ENCODE measurements at regions not wholly inside any gene's neighbourhood (a gene's known extent, or its start where the extent isn't known, plus 50 kb on each side); places are given as distances from the start of the nearest gene placed in this dataset.

DNA sequence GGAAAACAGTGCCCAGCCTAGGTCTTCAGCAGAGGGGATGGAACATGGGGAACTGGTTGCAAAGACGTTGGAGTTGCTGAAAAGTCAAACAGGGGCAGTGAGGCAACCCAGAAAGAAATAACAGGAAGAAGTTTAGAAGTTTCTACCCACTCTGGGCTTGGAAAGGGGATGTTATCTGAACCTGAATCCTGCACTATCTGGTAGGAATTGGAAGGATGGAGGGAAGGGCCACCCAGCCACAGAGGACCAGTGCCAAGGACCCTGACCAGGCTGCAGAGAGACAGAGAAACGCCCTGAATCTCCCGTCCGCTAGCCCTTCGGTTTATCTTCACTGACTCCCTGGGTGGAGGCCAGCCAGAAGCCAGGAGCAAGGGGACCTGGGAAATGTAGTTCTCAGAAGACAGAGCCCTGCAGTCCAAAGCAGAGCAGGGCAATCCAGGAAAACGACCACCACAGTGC is 217.3 kb upstream of the RREB1 start:
- TF ChIP-seq ELF4 (IDR thresholded peaks at IDR 0.05) = no peak
- no peak for TF ChIP-seq NFRKB (IDR thresholded peaks at IDR 0.05)

Data from HEK293T (cell line).